GM18511 (cell line): ENCODE measurements at regions not wholly inside any gene's neighbourhood (a gene's known extent, or its start where the extent isn't known, plus 50 kb on each side); places are given as distances from the start of the nearest gene placed in this dataset.

Experiments
- ATAC-seq: cut with Tn5 transposase; IDR thresholded peaks from one replicate; pipeline ENCODE4 v1.9.1; 2021; ENCODE audit warnings: mild to moderate bottlenecking, moderate library complexity; ENCODE audit not compliant: unreplicated experiment

GRCh38 chr3:165359005-165359404 lies 162.8 kb upstream of the SLITRK3 start:
- no peak for ATAC-seq

GRCh38 chr3:165355316-165355715 lies 159.1 kb upstream of the SLITRK3 start:
- ATAC-seq = no peak

GRCh38 chr3:165347526-165347925 lies 151.3 kb upstream of the SLITRK3 start:
- no peak for ATAC-seq

GRCh38 chr3:165346503-165346902 lies 150.3 kb upstream of the SLITRK3 start:
- no peak for ATAC-seq

GRCh38 chr3:165343185-165343584 lies 147.0 kb upstream of the SLITRK3 start:
- no peak for ATAC-seq

- no peak for ATAC-seq
Measured at GRCh38 chr3:165339753-165340152, 143.6 kb upstream of the SLITRK3 start.

GRCh38 chr3:165336786-165337185 lies 140.6 kb upstream of the SLITRK3 start:
- no peak for ATAC-seq
